H1 (cell line): ENCODE measurements at regions not wholly inside any gene's neighbourhood (a gene's known extent, or its start where the extent isn't known, plus 50 kb on each side); places are given as distances from the start of the nearest gene placed in this dataset.

ENCODE experiments used
- CTCF ChIA-PET: fragments of 300-600 bp; sonication (Branson Sonifier 250); formaldehyde crosslinking; loops from one replicate; lab custom pipeline; 2021; ENCODE audit not compliant: partially characterized antibody; lab: Charles Lee
- POLR2A ChIA-PET: fragments of 300-600 bp; sonication (Branson Sonifier 250); formaldehyde crosslinking; loops from one replicate; lab custom pipeline; 2021; ENCODE audit warnings: inconsistent platforms; ENCODE audit not compliant: partially characterized antibody; lab: Charles Lee
- DNase-seq, 2 experiments: peaks; one replicate each; pipeline versions ENCODE4 v3.0.0 to v3.0.0-alpha.2; 2010 to 2022; ENCODE audit warnings: low spot score in 2 of 2, low read depth in 1 of 2, mixed read lengths in 1 of 2
- FAIRE-seq: peaks from 2 replicates; lab custom pipeline; 2011; peaks lifted over from hg19 to GRCh38; lab: Jason Lieb, UNC
- H2AFZ ChIP-seq: 2 replicates; pipeline ENCODE4 v1.8.1; 2012; ENCODE audit warnings: low read length, inconsistent platforms
- H2AK5ac ChIP-seq: 2 replicates; pipeline ENCODE4 v1.6.1; 2013; ENCODE audit warnings: low read depth, low read length
- H2BK120ac ChIP-seq: replicated peaks from 2 replicates; pipeline ENCODE3; 2013; ENCODE audit warnings: low read depth, low read length, inconsistent platforms
- H2BK12ac ChIP-seq: 2 replicates; pipeline ENCODE4 v1.6.1; 2013; ENCODE audit warnings: low read depth, low read length
- H2BK15ac ChIP-seq: 2 replicates; pipeline ENCODE4 v1.6.1; 2013; ENCODE audit warnings: low read length
- H2BK20ac ChIP-seq: 2 replicates; pipeline ENCODE4 v1.6.1; 2013; ENCODE audit warnings: low read length
- H2BK5ac ChIP-seq: 2 replicates; pipeline ENCODE4 v1.6.1; 2013; ENCODE audit warnings: low read depth, low read length
- H3K14ac ChIP-seq: 2 replicates; pipeline ENCODE4 v1.6.1; 2013; ENCODE audit warnings: inconsistent platforms; ENCODE audit not compliant: insufficient read length
- H3K18ac ChIP-seq: 2 replicates; pipeline ENCODE4 v1.6.1; 2013; ENCODE audit warnings: low read length; ENCODE audit errors: extremely low read depth
- H3K23ac ChIP-seq: 2 replicates; pipeline ENCODE4 v1.6.1; 2013; ENCODE audit warnings: inconsistent platforms; ENCODE audit not compliant: insufficient read length
- H3K23me2 ChIP-seq: 2 replicates; pipeline ENCODE4 v1.6.1; 2013; ENCODE audit warnings: low read depth, low read length
- H3K27ac ChIP-seq: 2 replicates; pipeline ENCODE4 v1.6.1; 2011; ENCODE audit warnings: low read depth, low read length, inconsistent platforms
- H3K27me3 ChIP-seq, 4 experiments: replicated peaks in 1 of 4; 1 replicate in 1 of 4; 2 replicates in 3 of 4; pipeline versions ENCODE4 v1.6.1 to v1.8.1; 2011 to 2013; ENCODE audit warnings: low read length in 3 of 4, mild to moderate bottlenecking in 3 of 4, inconsistent platforms in 2 of 4, mixed read lengths in 2 of 4, moderate library complexity in 1 of 4; ENCODE audit not compliant: control insufficient read depth in 3 of 4, insufficient read depth in 3 of 4; ENCODE audit errors: extremely low read depth in 1 of 4
- H3K36me3 ChIP-seq, 4 experiments: 2 replicates each; pipeline versions ENCODE4 v1.6.1 to v1.8.1; 2011 to 2013; ENCODE audit warnings: mild to moderate bottlenecking in 4 of 4, low read length in 3 of 4, moderate library complexity in 2 of 4, control low read depth in 1 of 4, inconsistent platforms in 1 of 4; ENCODE audit not compliant: insufficient read depth in 4 of 4, control insufficient read depth in 2 of 4
- H3K4ac ChIP-seq: replicated peaks from 2 replicates; pipeline ENCODE3; 2013; ENCODE audit warnings: low read length, low read depth, mixed read lengths, inconsistent platforms; ENCODE audit not compliant: insufficient read length
- H3K4me1 ChIP-seq, 4 experiments: replicated peaks in 1 of 4; 1 replicate in 1 of 4; 2 replicates in 3 of 4; pipeline versions ENCODE4 v1.6.1 to v1.8.1; 2011 to 2013; ENCODE audit warnings: low read length in 3 of 4, inconsistent platforms in 2 of 4, mixed read lengths in 1 of 4; ENCODE audit not compliant: insufficient read depth in 4 of 4, control insufficient read depth in 3 of 4
- H3K4me2 ChIP-seq, 2 experiments: 2 replicates each; pipeline versions ENCODE4 v1.6.1 to v1.8.1; 2011 to 2013; ENCODE audit warnings: low read depth in 2 of 2, low read length in 2 of 2, control low read depth in 1 of 2, inconsistent platforms in 1 of 2, mild to moderate bottlenecking in 1 of 2; ENCODE audit not compliant: insufficient read depth in 1 of 2
- H3K4me3 ChIP-seq, 4 experiments: fragments of 200-600, 300-600 bp in 1 of 4; sonication (generic), shearing (Covaris generic), sonication (Bioruptor Twin) in 1 of 4; 2 replicates each; pipeline versions ENCODE4 v1.5.1 to v1.8.1; 2011 to 2016; ENCODE audit warnings: low read length in 4 of 4, low read depth in 3 of 4, control low read depth in 2 of 4, inconsistent platforms in 2 of 4, mild to moderate bottlenecking in 2 of 4, mixed read lengths in 1 of 4, moderate library complexity in 1 of 4; ENCODE audit not compliant: insufficient read depth in 2 of 4; ENCODE audit errors: extremely low read depth in 1 of 4
- H3K56ac ChIP-seq: replicated peaks from 2 replicates; pipeline ENCODE3; 2013; ENCODE audit warnings: low read depth, mild to moderate bottlenecking, mixed read lengths, low read length, inconsistent platforms; ENCODE audit not compliant: insufficient read length
- H3K79me1 ChIP-seq: 2 replicates; pipeline ENCODE4 v1.6.1; 2013; ENCODE audit warnings: low read depth, low read length, control low read depth
- H3K79me2 ChIP-seq, 2 experiments: 2 replicates each; pipeline versions ENCODE4 v1.6.1 to v1.8.1; 2012 to 2013; ENCODE audit warnings: low read length in 2 of 2, mild to moderate bottlenecking in 2 of 2, inconsistent platforms in 1 of 2; ENCODE audit not compliant: insufficient read depth in 2 of 2, control insufficient read depth in 1 of 2
- H3K9ac ChIP-seq, 4 experiments: replicated peaks in 1 of 4; 1 replicate in 1 of 4; 2 replicates in 3 of 4; pipeline versions ENCODE4 v1.6.1 to v1.8.1; 2011 to 2013; ENCODE audit warnings: low read depth in 3 of 4, low read length in 3 of 4, control low read depth in 2 of 4, mild to moderate bottlenecking in 2 of 4, moderate library complexity in 2 of 4, inconsistent platforms in 1 of 4; ENCODE audit errors: extremely low read depth in 1 of 4
- H3K9me3 ChIP-seq, 2 experiments: 2 replicates each; pipeline versions ENCODE4 v1.6.1 to v1.8.1; 2012 to 2013; ENCODE audit warnings: mild to moderate bottlenecking in 2 of 2, moderate library complexity in 2 of 2, control low read depth in 1 of 2, inconsistent platforms in 1 of 2, low read depth in 1 of 2, low read length in 1 of 2, mixed read lengths in 1 of 2; ENCODE audit not compliant: insufficient read depth in 2 of 2
- H4K20me1 ChIP-seq, 2 experiments: replicated peaks in 1 of 2; 2 replicates each; pipeline versions ENCODE3 to v1.8.1; 2011 to 2013; ENCODE audit warnings: inconsistent platforms in 2 of 2, low read length in 2 of 2, mild to moderate bottlenecking in 1 of 2; ENCODE audit not compliant: insufficient read depth in 2 of 2, control insufficient read depth in 1 of 2
- H4K5ac ChIP-seq: 2 replicates; pipeline ENCODE4 v1.6.1; 2013; ENCODE audit warnings: low read length, low read depth, mixed read lengths, inconsistent platforms; ENCODE audit not compliant: insufficient read length
- H4K8ac ChIP-seq: 2 replicates; pipeline ENCODE4 v1.8.0; 2013; ENCODE audit warnings: mild to moderate bottlenecking, moderate library complexity, low read length, inconsistent platforms; ENCODE audit not compliant: insufficient read depth; ENCODE audit errors: extremely low read depth
- H4K91ac ChIP-seq: replicated peaks from 2 replicates; pipeline ENCODE3; 2013; ENCODE audit warnings: low read length, mixed read lengths, inconsistent platforms; ENCODE audit not compliant: insufficient read length
- ASH2L ChIP-seq: fragments of 200-600, 300-600 bp; sonication (generic); IDR thresholded peaks from one replicate; pipeline ENCODE4 v1.7.1; 2017; ENCODE audit warnings: low read length
- CEBPB ChIP-seq: IDR thresholded peaks from 2 replicates; pipeline ENCODE4 v1.6.1; 2012; ENCODE audit warnings: low read depth, low read length
- GTF2F1 ChIP-seq: IDR thresholded peaks from 2 replicates; pipeline ENCODE4 v1.6.1; 2012; ENCODE audit warnings: low read depth, low read length, improper control_type of control experiment, borderline replicate concordance
- JUN ChIP-seq: IDR thresholded peaks from 2 replicates; pipeline ENCODE4 v1.6.1; 2011; ENCODE audit warnings: low read depth, mild to moderate bottlenecking, improper control_type of control experiment, low read length
- KDM4A ChIP-seq: IDR thresholded peaks from one replicate; pipeline ENCODE4 v1.7.1; 2012; ENCODE audit warnings: low read depth, mild to moderate bottlenecking, moderate library complexity, low read length, inconsistent platforms; ENCODE audit not compliant: severe bottlenecking
- RFX5 ChIP-seq: IDR thresholded peaks from 2 replicates; pipeline ENCODE4 v1.6.1; 2011; ENCODE audit warnings: low read depth, low read length, improper control_type of control experiment, borderline replicate concordance
- SIN3A ChIP-seq, 2 experiments: IDR thresholded peaks in 1 of 2; conservative IDR thresholded peaks in 1 of 2; 2 replicates each; pipeline ENCODE4 v1.6.1; 2011 to 2012; ENCODE audit warnings: low read length in 2 of 2, improper control_type of control experiment in 1 of 2, low read depth in 1 of 2, mild to moderate bottlenecking in 1 of 2
- WGBS, 2 experiments: shearing (Covaris generic) in 1 of 2; methylation state at CpG; one replicate each; pipeline versions ENCODE4 v1.1.6 to v1.1.7; 2013 to 2015; ENCODE audit warnings: low lambda C conversion rate in 2 of 2, mixed read lengths in 2 of 2, inconsistent platforms in 1 of 2, low coverage in 1 of 2, missing lambda C conversion rate in 1 of 2; ENCODE audit not compliant: insufficient replicate concordance in 2 of 2, insufficient coverage in 1 of 2, insufficient read length in 1 of 2; ENCODE audit errors: extremely low coverage in 1 of 2, missing lambda C conversion rate in 1 of 2; 5-methylcytosine and 5-hydroxymethylcytosine counted together

GRCh38 chr2:163231666-163232065 is 393.1 kb upstream of the KCNH7 start:
- no peak overlapping the region for H2BK5ac ChIP-seq

More at GRCh38 chr2:163231666-163232065, 393.1 kb upstream of the KCNH7 start:
- no peak for FAIRE-seq
- no peaks in the 10 kb centered on the region for H3K36me3 ChIP-seq
- no peak overlapping the region for H4K8ac ChIP-seq
- no peak overlapping the region for H3K14ac ChIP-seq
- H3K9me3 ChIP-seq = no peaks in the 10 kb centered on the region
- no peak overlapping the region for H4K5ac ChIP-seq
- no peak overlapping the region for H2BK12ac ChIP-seq
- TF ChIP-seq JUN (no peak), SIN3A (conservative IDR thresholded peaks at IDR 0.05 in 1 of 2, IDR thresholded peaks at IDR 0.05 in 1 of 2; ENCODE audit: low read depth in 1 of 2, low read length in 2 of 2) (no peak), KDM4A (no peak), CEBPB (no peak), RFX5 (no peak), ASH2L (no peak), GTF2F1 (no peak)
- POLR2A ChIA-PET = no interaction called here
- no peak overlapping the region for H3K9ac ChIP-seq
- no peak overlapping the region for H2BK20ac ChIP-seq
- H3K4ac ChIP-seq = no peak overlapping the region
- no peaks in the 10 kb centered on the region for H3K79me2 ChIP-seq
- no peak overlapping the region for H3K56ac ChIP-seq
- WGBS, 2 experiments = 86% methylated on average over 1 of the region's 1 CpG; no CpG with 5 or more reads in 1 of the 2 experiments
- no peak overlapping the region for H4K91ac ChIP-seq
- CTCF ChIA-PET = no interaction called here
- no peak overlapping the region for H3K18ac ChIP-seq
- no peak for DNase-seq
- no peaks in the 10 kb centered on the region for H4K20me1 ChIP-seq
- no peaks in the 10 kb centered on the region for H3K79me1 ChIP-seq
- no peak overlapping the region for H3K27ac ChIP-seq
- no peak overlapping the region for H2BK15ac ChIP-seq
- no peak overlapping the region for H3K4me2 ChIP-seq
- no peaks in the 10 kb centered on the region for H3K23me2 ChIP-seq
- H3K23ac ChIP-seq = no peak overlapping the region
- no peak overlapping the region for H3K4me3 ChIP-seq
- no peak overlapping the region for H2AFZ ChIP-seq
- H3K4me1 ChIP-seq = no peaks in the 10 kb centered on the region
- H2AK5ac ChIP-seq = no peak overlapping the region
- H2BK120ac ChIP-seq = no peak overlapping the region
- no peaks in the 10 kb centered on the region for H3K27me3 ChIP-seq
